ENCODE measurements at regions not wholly inside any gene's neighbourhood (a gene's known extent, or its start where the extent isn't known, plus 50 kb on each side); places are given as distances from the start of the nearest gene placed in this dataset.

GRCh38 chr5:162573758-162574157 is 506.2 kb downstream of the GABRG2 start:
- no peaks in the 10 kb centered on the region for H3K4me1 ChIP-seq (ENCODE audit: low read depth, poor library complexity, severe bottlenecking)
- no peak overlapping the region for H3K27ac ChIP-seq
- H3K79me2 ChIP-seq (ENCODE audit: insufficient read depth, low read depth), result no peaks in the 10 kb centered on the region
- no peak overlapping the region for H3K4me3 ChIP-seq (IDR thresholded peaks at IDR 0.05; ENCODE audit: insufficient read depth, low read depth, low read length)
- H3K27me3 ChIP-seq (ENCODE audit: insufficient read depth, low read depth), result no peaks in the 10 kb centered on the region
- H4K20me1 ChIP-seq (ENCODE audit: insufficient read depth), result no peaks in the 10 kb centered on the region
- no peak overlapping the region for H3K9ac ChIP-seq
- H2AFZ ChIP-seq (ENCODE audit: low read depth), result no peak overlapping the region
- TF ChIP-seq CTCF (conservative IDR thresholded peaks at IDR 0.05; ENCODE audit: low read depth, low read length), result no peak
- H3K36me3 ChIP-seq (ENCODE audit: insufficient read depth), result no peaks in the 10 kb centered on the region
- no peak overlapping the region for H3K4me2 ChIP-seq

GRCh38 chr5:162591724-162592123 is 524.2 kb downstream of the GABRG2 start:
- Histone ChIP-seq H3K4me1 (ENCODE audit: low read depth, poor library complexity, severe bottlenecking) (no peaks in the 10 kb centered on the region), H3K79me2 (ENCODE audit: insufficient read depth, low read depth) (no peaks in the 10 kb centered on the region), H2AFZ (ENCODE audit: low read depth) (no peak overlapping the region), H3K4me3 (IDR thresholded peaks at IDR 0.05; ENCODE audit: insufficient read depth, low read depth, low read length) (no peak overlapping the region), H3K36me3 (ENCODE audit: insufficient read depth) (no peaks in the 10 kb centered on the region), H3K27me3 (ENCODE audit: insufficient read depth, low read depth) (no peaks in the 10 kb centered on the region), H4K20me1 (ENCODE audit: insufficient read depth) (no peaks in the 10 kb centered on the region), H3K9ac (no peak overlapping the region), H3K4me2 (no peak overlapping the region), H3K27ac (no peak overlapping the region)
- no peak for TF ChIP-seq CTCF (conservative IDR thresholded peaks at IDR 0.05; ENCODE audit: low read depth, low read length)

GRCh38 chr5:162593881-162594280 is 526.3 kb downstream of the GABRG2 start:
- TF ChIP-seq CTCF (conservative IDR thresholded peaks at IDR 0.05; ENCODE audit: low read depth, low read length), result peak; percentile 50; the same call in 1 of the 2 replicates
- Histone ChIP-seq H3K27me3 (ENCODE audit: insufficient read depth, low read depth) (no peaks in the 10 kb centered on the region), H3K4me3 (IDR thresholded peaks at IDR 0.05; ENCODE audit: insufficient read depth, low read depth, low read length) (no peak overlapping the region)

GRCh38 chr5:162603443-162604070 is 536.0 kb downstream of the GABRG2 start:
- H3K4me1 ChIP-seq (ENCODE audit: low read depth, poor library complexity, severe bottlenecking), result no peaks in the 10 kb centered on the region

More at GRCh38 chr5:162593881-162594280, 526.3 kb downstream of the GABRG2 start:
- no peaks in the 10 kb centered on the region for H3K36me3 ChIP-seq (ENCODE audit: insufficient read depth)
- no peak overlapping the region for H3K27ac ChIP-seq
- H3K4me2 ChIP-seq, result no peak overlapping the region
- no peaks in the 10 kb centered on the region for H4K20me1 ChIP-seq (ENCODE audit: insufficient read depth)
- no peak overlapping the region for H2AFZ ChIP-seq (ENCODE audit: low read depth)
- H3K4me1 ChIP-seq (ENCODE audit: low read depth, poor library complexity, severe bottlenecking), result no peaks in the 10 kb centered on the region
- H3K9ac ChIP-seq, result no peak overlapping the region
- no peaks in the 10 kb centered on the region for H3K79me2 ChIP-seq (ENCODE audit: insufficient read depth, low read depth)

More at GRCh38 chr5:162603443-162604070, 536.0 kb downstream of the GABRG2 start:
- no peaks in the 10 kb centered on the region for H3K27me3 ChIP-seq (ENCODE audit: insufficient read depth, low read depth)
- H3K4me3 ChIP-seq (IDR thresholded peaks at IDR 0.05; ENCODE audit: insufficient read depth, low read depth, low read length), result no peak overlapping the region
- no peak overlapping the region for H3K27ac ChIP-seq
- no peaks in the 10 kb centered on the region for H3K36me3 ChIP-seq (ENCODE audit: insufficient read depth)
- TF ChIP-seq CTCF (conservative IDR thresholded peaks at IDR 0.05; ENCODE audit: low read depth, low read length), result no peak
- H3K79me2 ChIP-seq (ENCODE audit: insufficient read depth, low read depth), result no peaks in the 10 kb centered on the region
- H3K4me2 ChIP-seq, result no peak overlapping the region
- no peak overlapping the region for H3K9ac ChIP-seq
- no peak overlapping the region for H2AFZ ChIP-seq (ENCODE audit: low read depth)
- no peaks in the 10 kb centered on the region for H4K20me1 ChIP-seq (ENCODE audit: insufficient read depth)
